H7 (cell line): ENCODE measurements at regions not wholly inside any gene's neighbourhood (a gene's known extent, or its start where the extent isn't known, plus 50 kb on each side); places are given as distances from the start of the nearest gene placed in this dataset.
"Not testable (repeated sequence)": the region's sequence is repeated elsewhere in the genome, so short reads cannot be mapped to it uniquely, and the experiment has no call there.

Experiments used
- DNase-seq: peaks from one replicate; pipeline ENCODE4 v3.0.0; 2012
- H3K27me3 ChIP-seq: 2 replicates; pipeline ENCODE4 v1.6.0; 2011; ENCODE audit warnings: mild to moderate bottlenecking, low read length; ENCODE audit not compliant: control insufficient read depth, insufficient read depth
- H3K36me3 ChIP-seq: replicated peaks from 2 replicates; pipeline ENCODE4 v1.5.1; 2011; ENCODE audit warnings: low read length; ENCODE audit not compliant: control insufficient read depth, insufficient read depth
- H3K4me3 ChIP-seq: 2 replicates; pipeline ENCODE4 v1.5.1; 2011; ENCODE audit warnings: low read depth, mild to moderate bottlenecking, control low read depth, low read length, moderate library complexity; ENCODE audit not compliant: insufficient read depth

DNA sequence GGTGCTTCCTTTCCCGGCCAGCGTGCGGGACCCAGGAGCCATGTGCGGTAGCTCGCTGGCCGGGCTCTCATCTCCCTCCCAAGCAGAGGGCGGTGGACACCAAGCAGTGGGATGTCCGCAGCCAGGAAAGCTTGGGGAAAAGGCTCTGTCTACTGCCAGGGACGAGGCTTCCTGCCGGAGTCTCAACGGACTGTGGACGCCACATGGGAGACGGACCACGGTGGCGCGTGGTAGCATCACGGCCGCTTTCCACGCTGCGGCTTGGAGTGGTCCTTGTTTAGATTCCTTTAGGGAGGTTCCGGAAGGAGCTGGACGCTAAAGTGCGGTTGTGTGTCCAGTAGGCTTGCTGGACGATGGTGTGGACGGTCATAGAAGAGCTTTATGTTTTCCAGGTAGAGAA lies 89.5 kb upstream of the MXRA5 start:
- DNase-seq, H3K4me3 ChIP-seq, H3K36me3 ChIP-seq: not testable (repeated sequence)

DNA sequence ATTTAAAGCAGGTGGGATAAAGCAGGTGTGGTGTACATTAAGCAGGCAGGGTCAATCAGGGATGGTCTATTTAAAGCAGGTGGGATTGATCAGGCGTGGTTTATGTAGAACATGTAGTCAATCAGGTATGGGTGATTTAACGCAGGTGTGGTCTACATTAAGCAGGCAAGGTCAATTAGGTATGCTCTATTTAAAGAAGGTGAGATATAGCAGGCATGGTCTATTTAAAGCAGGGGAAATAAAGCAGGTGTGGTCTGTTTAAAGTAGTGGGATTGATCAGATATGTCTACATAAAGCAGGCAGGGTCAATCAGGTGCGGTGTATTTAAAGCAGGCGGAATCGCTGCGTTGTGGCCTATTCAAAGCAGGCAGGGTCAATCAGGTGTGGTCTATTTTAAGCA lies 88.6 kb upstream of the MXRA5 start:
- H3K27me3 ChIP-seq = no peaks in the 10 kb centered on the region
- no peaks in the 10 kb centered on the region for H3K36me3 ChIP-seq
- no peak overlapping the region for H3K4me3 ChIP-seq
- no peak for DNase-seq

More for the DNA sequence above, 89.5 kb upstream of the MXRA5 start:
- not testable (repeated sequence) for H3K27me3 ChIP-seq

- no peak overlapping the region for H3K4me3 ChIP-seq
- no peak for DNase-seq
- no peaks in the 10 kb centered on the region for H3K27me3 ChIP-seq
- H3K36me3 ChIP-seq = no peaks in the 10 kb centered on the region
Measured at GRCh38 chrX:3428792-3429191, 82.3 kb upstream of the MXRA5 start.

- no peak for DNase-seq
- Histone ChIP-seq H3K36me3 (no peaks in the 10 kb centered on the region), H3K4me3 (no peak overlapping the region), H3K27me3 (no peaks in the 10 kb centered on the region)
Measured at GRCh38 chrX:3426552-3426951, 80.1 kb upstream of the MXRA5 start.

DNA sequence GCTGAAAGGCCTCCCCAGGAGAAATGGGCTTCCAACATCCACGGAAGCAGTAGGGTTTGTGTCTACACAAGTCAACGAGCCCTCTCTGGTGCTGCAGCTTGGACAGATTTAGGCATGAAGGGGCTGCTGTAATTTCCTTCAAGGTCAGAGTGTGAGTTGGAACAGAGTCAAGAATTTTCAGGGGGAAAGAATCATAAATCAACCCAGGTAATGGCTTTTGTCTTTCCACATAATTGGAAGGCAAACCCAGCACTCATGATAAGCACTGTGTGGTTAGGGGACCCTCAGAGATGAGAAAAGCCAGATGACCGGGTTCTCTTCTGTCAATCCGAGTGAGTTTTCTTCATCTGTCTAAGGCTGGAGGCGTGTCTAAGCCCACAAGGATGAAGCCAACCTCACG lies 78.6 kb upstream of the MXRA5 start:
- no peak for DNase-seq
- Histone ChIP-seq H3K27me3 (no peaks in the 10 kb centered on the region), H3K4me3 (no peak overlapping the region), H3K36me3 (no peaks in the 10 kb centered on the region)

DNA sequence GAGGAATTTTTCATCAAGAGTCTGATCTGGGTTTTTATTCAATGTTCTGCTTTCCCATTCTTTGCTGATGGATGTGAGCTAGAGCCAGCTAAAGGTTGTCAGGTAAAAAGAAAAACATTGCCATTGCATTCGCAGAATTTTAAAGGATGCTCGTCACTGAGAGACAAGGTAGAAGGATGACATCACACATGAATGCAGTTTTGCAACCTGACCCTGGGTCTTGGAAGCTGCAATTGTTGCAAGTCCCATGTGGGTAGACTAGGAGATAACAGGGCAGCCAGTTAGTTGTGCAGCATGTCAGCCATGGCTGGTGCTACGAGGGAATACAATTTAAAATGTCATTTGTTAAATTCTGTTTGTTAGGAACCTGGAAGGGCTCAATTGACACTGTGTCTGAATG lies 73.9 kb upstream of the MXRA5 start:
- H3K27me3 ChIP-seq = no peaks in the 10 kb centered on the region
- no peak for DNase-seq
- no peak overlapping the region for H3K4me3 ChIP-seq
- no peaks in the 10 kb centered on the region for H3K36me3 ChIP-seq

GRCh38 chrX:3415011-3415410 lies 68.6 kb upstream of the MXRA5 start:
- no peak for DNase-seq
- Histone ChIP-seq H3K4me3 (no peak overlapping the region), H3K36me3 (no peaks in the 10 kb centered on the region), H3K27me3 (no peaks in the 10 kb centered on the region)

DNA sequence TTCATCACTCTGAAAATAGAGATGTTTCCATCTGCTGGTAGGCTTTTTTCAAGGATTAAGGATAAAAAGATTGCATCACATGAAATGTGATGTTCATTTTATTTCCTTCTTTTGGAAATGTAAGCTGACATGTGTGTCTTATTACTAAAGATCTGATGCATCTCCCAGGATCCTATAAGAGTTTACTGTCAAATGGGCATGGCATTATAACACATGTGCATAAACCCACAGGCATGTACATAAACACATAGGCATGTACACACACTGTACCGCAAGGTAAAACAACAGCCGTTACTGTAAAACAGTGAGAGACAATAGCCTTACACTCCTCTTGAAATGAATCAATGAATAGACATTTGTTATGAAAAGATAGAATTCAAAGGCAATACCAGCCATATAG lies 65.2 kb upstream of the MXRA5 start:
- not testable (repeated sequence) for H3K27me3 ChIP-seq, DNase-seq, H3K4me3 ChIP-seq, H3K36me3 ChIP-seq

DNA sequence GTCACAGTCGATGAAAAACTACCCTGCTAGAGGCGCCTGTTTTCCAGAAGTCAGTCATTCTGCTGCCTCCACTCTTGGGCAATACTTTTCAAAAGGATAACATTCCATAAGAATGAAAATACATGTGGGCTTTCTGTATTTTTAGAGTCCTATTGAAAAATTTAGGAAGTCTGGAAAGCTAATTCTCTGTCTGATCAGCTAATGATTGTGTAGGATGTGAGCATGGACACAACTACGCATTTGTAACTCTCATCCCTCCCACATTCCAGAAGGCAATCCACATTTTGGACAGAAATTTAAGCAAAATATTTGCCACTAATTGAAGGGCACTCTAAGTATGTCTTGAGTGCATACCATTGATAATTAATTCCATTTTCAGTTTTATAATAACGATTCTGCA lies 63.5 kb upstream of the MXRA5 start:
- H3K4me3 ChIP-seq, H3K27me3 ChIP-seq, DNase-seq, H3K36me3 ChIP-seq: not testable (repeated sequence)

DNA sequence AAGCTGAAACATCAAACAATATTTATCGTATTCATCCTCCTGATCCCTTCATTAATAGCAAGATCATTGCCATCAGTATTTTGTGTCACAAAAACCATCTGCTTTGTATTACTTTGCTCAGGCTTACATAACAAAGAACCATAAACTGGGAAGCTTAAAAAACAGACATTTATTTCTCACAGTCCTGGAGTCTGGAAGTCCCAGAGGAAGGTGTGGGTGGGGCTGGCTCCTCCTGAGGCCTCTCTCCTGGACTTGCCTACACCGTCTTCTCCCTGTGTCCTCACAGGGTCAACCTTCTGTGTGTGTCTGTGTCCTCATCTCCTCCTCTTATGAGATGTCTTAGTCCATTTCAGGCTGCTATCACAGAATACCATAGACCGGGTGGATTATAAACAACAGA lies 61.3 kb upstream of the MXRA5 start:
- H3K4me3 ChIP-seq = no peak overlapping the region
- DNase-seq = no peak
- H3K27me3 ChIP-seq = no peaks in the 10 kb centered on the region
- no peaks in the 10 kb centered on the region for H3K36me3 ChIP-seq

DNA sequence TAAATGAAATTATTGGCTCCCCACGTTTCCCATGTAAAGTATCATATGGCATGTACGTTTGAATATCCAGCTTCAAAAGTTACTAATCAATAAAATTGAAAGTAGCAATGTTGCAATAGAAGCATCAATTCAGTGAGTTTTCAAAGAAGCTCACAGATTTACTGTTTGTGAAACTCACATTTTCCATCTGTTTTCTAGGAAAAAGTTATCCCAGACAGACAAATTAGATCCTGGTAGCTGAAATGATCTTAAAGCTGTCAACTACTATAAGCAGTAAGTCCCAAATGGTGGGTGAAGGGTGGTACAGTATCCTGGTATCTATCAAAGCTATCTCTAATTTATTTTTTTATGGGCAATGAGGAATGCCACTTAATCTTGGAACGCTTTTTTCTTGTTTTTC lies 60.7 kb upstream of the MXRA5 start:
- no peak overlapping the region for H3K4me3 ChIP-seq
- no peaks in the 10 kb centered on the region for H3K36me3 ChIP-seq
- no peaks in the 10 kb centered on the region for H3K27me3 ChIP-seq
- no peak for DNase-seq

DNA sequence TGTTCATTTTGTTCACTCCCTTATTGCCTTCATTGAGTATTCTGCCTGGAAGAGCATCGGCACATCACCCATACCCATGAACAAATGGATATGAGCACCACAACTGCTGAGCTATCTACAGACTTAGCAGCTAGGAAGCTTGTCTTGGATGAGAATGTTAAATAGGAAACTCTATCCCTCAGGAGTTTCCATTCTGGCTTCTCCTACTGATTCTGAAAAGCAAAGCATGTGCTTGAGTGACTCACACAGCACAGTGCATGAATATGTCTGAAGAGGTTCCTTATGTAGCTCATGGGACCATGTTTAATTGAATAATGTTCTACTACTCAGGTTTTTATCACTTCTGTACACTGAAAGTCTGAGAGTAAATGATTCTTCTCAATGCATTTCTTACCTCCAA lies 57.3 kb upstream of the MXRA5 start:
- DNase-seq = no peak
- H3K27me3 ChIP-seq = no peaks in the 10 kb centered on the region
- H3K36me3 ChIP-seq = no peaks in the 10 kb centered on the region
- H3K4me3 ChIP-seq = no peak overlapping the region
